Glutamatergic neuron (in vitro differentiated cells): ENCODE measurements at regions not wholly inside any gene's neighbourhood (a gene's known extent, or its start where the extent isn't known, plus 50 kb on each side); places are given as distances from the start of the nearest gene placed in this dataset.

Experiments used
- DNase-seq: peaks from one replicate; pipeline ENCODE4 v3.0.0; 2022
- H3K27ac Mint-ChIP-seq: one replicate; pipeline ENCODE4 v1.8.0; 2020; ENCODE audit warnings: mild to moderate bottlenecking, mixed read lengths, inconsistent platforms; ENCODE audit not compliant: unreplicated experiment
- H3K27me3 Mint-ChIP-seq: one replicate; pipeline ENCODE4 v1.8.0; 2020; ENCODE audit warnings: mild to moderate bottlenecking, moderate library complexity, mixed read lengths, inconsistent platforms; ENCODE audit not compliant: unreplicated experiment
- H3K36me3 Mint-ChIP-seq: one replicate; pipeline ENCODE4 v1.8.0; 2020; ENCODE audit warnings: mild to moderate bottlenecking, mixed read lengths, inconsistent platforms; ENCODE audit not compliant: unreplicated experiment
- H3K4me1 Mint-ChIP-seq: one replicate; pipeline ENCODE4 v1.8.0; 2020; ENCODE audit warnings: mild to moderate bottlenecking, low read depth, mixed read lengths, inconsistent platforms; ENCODE audit not compliant: unreplicated experiment
- H3K4me3 Mint-ChIP-seq: one replicate; pipeline ENCODE4 v1.8.0; 2020; ENCODE audit warnings: mild to moderate bottlenecking, mixed read lengths, inconsistent platforms; ENCODE audit not compliant: unreplicated experiment
- H3K9me3 Mint-ChIP-seq: one replicate; pipeline ENCODE4 v1.8.0; 2020; ENCODE audit warnings: mild to moderate bottlenecking, moderate library complexity, mixed read lengths, inconsistent platforms; ENCODE audit not compliant: unreplicated experiment
- TF ChIP-seq, protein P1 (sequence below): fragments of 200-600 bp; sonication (generic); IDR thresholded peaks from one replicate; pipeline ENCODE4 v1.5.0; 2021; ENCODE audit not compliant: partially characterized antibody, unreplicated experiment

DNA sequence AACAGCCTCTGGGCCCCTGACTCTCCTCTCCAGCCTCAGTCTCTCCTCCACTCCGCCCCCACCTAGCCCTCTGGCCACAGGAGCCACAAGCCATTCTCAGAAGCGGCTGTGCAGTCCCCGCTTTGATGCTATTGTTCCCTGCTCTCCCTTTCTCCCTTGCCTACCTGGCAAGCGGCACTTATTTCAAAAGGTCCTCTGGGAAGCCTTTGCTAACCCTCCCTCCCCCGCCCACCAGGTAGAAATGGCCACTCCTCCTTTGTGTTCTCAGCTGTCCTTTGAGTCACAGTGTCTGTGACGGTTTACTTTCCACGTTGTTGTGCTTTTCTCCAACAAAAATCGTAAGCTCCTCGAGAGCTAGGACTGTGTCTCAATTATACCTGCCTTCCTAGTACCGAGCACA, 338.4 kb upstream of the PROX1 start:
- no peaks in the 10 kb centered on the region for H3K36me3 Mint-ChIP-seq
- TF ChIP-seq, protein P1, sequence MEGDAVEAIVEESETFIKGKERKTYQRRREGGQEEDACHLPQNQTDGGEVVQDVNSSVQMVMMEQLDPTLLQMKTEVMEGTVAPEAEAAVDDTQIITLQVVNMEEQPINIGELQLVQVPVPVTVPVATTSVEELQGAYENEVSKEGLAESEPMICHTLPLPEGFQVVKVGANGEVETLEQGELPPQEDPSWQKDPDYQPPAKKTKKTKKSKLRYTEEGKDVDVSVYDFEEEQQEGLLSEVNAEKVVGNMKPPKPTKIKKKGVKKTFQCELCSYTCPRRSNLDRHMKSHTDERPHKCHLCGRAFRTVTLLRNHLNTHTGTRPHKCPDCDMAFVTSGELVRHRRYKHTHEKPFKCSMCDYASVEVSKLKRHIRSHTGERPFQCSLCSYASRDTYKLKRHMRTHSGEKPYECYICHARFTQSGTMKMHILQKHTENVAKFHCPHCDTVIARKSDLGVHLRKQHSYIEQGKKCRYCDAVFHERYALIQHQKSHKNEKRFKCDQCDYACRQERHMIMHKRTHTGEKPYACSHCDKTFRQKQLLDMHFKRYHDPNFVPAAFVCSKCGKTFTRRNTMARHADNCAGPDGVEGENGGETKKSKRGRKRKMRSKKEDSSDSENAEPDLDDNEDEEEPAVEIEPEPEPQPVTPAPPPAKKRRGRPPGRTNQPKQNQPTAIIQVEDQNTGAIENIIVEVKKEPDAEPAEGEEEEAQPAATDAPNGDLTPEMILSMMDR: no peak
- no peak for DNase-seq
- peaks cover 4% of the 10 kb centered on the region for H3K4me1 Mint-ChIP-seq
- no peak overlapping the region for H3K27ac Mint-ChIP-seq
- H3K4me3 Mint-ChIP-seq: no peak overlapping the region
- H3K9me3 Mint-ChIP-seq: peaks cover 4% of the 10 kb centered on the region
- peaks cover 1% of the 10 kb centered on the region for H3K27me3 Mint-ChIP-seq

DNA sequence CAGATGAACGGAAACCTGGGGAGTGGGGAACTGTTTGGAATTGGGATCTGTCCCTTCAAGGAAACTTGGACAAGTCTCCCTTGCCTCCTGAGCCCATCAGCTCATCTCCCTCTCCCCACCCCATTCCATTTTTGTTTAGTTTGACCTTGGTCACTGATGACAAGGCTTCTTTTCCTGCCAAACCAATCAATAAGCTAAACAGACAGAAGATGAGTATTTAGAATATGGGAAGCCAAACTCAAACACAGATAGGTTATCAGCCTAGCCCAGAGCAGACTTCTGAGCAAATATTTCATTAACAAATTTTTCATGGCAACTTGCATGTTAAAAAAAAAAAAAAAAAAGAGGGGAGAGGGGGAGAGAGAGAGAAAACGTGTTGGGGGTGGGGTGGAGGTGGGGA, 337.2 kb upstream of the PROX1 start:
- TF ChIP-seq, protein P1: no peak
- Mint-ChIP-seq H3K36me3 (no peaks in the 10 kb centered on the region), H3K9me3 (peaks cover 4% of the 10 kb centered on the region), H3K4me1 (peaks cover 4% of the 10 kb centered on the region), H3K27ac (no peak overlapping the region), H3K4me3 (no peak overlapping the region), H3K27me3 (peaks cover 1% of the 10 kb centered on the region)
- no peak for DNase-seq

DNA sequence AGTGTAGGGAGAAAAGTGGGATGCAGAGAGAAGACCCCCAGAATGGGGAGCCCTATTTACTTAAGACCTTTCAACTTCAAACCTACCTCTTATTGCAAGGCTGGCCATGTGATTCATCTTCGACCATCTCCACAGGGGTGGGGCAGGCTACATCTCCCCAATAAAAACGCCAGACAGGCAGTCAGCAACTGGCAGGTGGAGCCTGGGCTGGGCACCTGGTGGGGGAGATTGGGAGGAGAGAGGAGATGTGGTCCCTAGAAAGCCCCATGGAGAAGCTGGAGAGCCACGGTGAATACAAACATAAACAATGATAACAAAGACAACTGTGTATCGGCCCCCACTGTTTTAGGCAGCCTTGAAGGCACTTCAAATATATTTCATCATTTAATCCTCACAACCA, 336.7 kb upstream of the PROX1 start:
- H3K36me3 Mint-ChIP-seq: no peaks in the 10 kb centered on the region
- H3K4me3 Mint-ChIP-seq: no peak overlapping the region

DNA sequence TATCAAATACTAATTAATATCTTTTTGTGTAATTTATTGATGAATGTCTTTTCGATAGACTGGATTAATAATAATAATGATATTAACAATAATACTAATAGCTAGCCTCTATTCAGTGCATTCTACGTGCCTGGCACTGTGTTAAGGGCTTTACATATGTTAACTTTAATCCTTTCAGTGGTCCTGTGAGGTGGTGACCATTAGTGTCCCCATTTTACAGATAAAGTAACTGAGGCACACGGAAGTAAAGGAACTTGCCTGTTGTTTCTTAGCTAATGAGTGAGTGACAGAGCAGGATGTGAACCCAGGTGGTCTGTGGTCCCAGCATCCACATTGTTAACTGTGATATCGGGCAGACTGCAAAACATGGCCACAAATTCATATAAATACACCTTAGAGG, 335.7 kb upstream of the PROX1 start:
- Mint-ChIP-seq H3K4me3 (no peak overlapping the region), H3K9me3 (peaks cover 4% of the 10 kb centered on the region), H3K27me3 (no peaks in the 10 kb centered on the region), H3K4me1 (peaks cover 4% of the 10 kb centered on the region), H3K27ac (no peak overlapping the region), H3K36me3 (no peaks in the 10 kb centered on the region)
- TF ChIP-seq, protein P1: no peak
- no peak for DNase-seq

More for the DNA sequence above, 336.7 kb upstream of the PROX1 start:
- Mint-ChIP-seq H3K27ac (no peak overlapping the region), H3K4me1 (peaks cover 4% of the 10 kb centered on the region), H3K27me3 (no peaks in the 10 kb centered on the region), H3K9me3 (peaks cover 4% of the 10 kb centered on the region)
- no peak for DNase-seq
- TF ChIP-seq, protein P1: no peak

DNA sequence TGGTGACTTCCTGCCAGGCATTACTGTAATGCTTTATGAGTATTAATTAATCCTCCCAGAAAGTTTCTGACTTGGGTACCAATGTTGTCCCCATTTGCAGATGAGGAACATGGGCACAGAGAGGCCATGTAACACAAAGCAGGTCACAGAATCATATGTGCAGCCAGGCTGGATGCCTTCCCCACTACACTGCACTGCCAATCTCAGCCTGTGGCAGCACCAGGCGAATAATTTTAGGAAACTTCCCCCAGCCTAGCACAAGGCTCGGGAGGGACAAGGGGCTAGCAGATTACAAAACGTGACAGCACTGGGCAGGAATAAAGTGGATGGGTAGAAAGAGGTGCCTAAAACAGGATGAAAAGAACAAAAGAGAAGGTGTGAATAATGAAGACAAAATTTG, 331.7 kb upstream of the PROX1 start:
- Mint-ChIP-seq H3K27ac (no peak overlapping the region), H3K4me1 (no peaks in the 10 kb centered on the region), H3K9me3 (no peaks in the 10 kb centered on the region), H3K4me3 (no peak overlapping the region), H3K27me3 (no peaks in the 10 kb centered on the region), H3K36me3 (no peaks in the 10 kb centered on the region)
- TF ChIP-seq, protein P1: no peak
- DNase-seq: no peak
